PFSK-1 (cell line): ENCODE measurements at regions not wholly inside any gene's neighbourhood (a gene's known extent, or its start where the extent isn't known, plus 50 kb on each side); places are given as distances from the start of the nearest gene placed in this dataset.

Experiments used
- FOXP2 ChIP-seq: optimal IDR thresholded peaks from 2 replicates; pipeline ENCODE3; 2011; ENCODE audit warnings: borderline replicate concordance, control low read depth, inconsistent platforms; ENCODE audit not compliant: insufficient read depth; ENCODE audit errors: extremely low read length, extremely low read depth
- POLR2AphosphoS5 ChIP-seq: IDR thresholded peaks from 2 replicates; pipeline ENCODE4 v1.6.1; 2012; ENCODE audit warnings: low read depth, mild to moderate bottlenecking, control low read depth, low read length, moderate library complexity
- REST ChIP-seq, 2 experiments: IDR thresholded peaks; 2 replicates each; pipeline versions ENCODE4 v1.6.1 to v1.8.0; 2011 to 2012; ENCODE audit warnings: low read depth in 2 of 2, low read length in 2 of 2, control low read depth in 1 of 2, inconsistent platforms in 1 of 2, mild to moderate bottlenecking in 1 of 2, moderate library complexity in 1 of 2; ENCODE audit not compliant: insufficient read depth in 1 of 2
- SIN3A ChIP-seq: IDR thresholded peaks from 2 replicates; pipeline ENCODE4 v1.6.1; 2012; ENCODE audit warnings: mild to moderate bottlenecking, low read length, moderate library complexity, borderline replicate concordance; ENCODE audit not compliant: insufficient read depth
- TAF1 ChIP-seq: IDR thresholded peaks from 2 replicates; pipeline ENCODE4 v1.6.1; 2012; ENCODE audit warnings: low read length, control low read depth, borderline replicate concordance; ENCODE audit not compliant: insufficient read depth

- TF ChIP-seq POLR2AphosphoS5 (no peak), FOXP2 (no peak), TAF1 (no peak), SIN3A (no peak), REST (IDR thresholded peaks at IDR 0.05; ENCODE audit: insufficient read depth in 1 of 2, low read depth in 2 of 2, low read length in 2 of 2) (no peak)
Measured at GRCh38 chr5:173765029-173765644, 123.0 kb upstream of the CPEB4 start.

GRCh38 chr5:173765661-173766060 is 122.5 kb upstream of the CPEB4 start:
- TF ChIP-seq FOXP2 (no peak), POLR2AphosphoS5 (no peak), REST (IDR thresholded peaks at IDR 0.05; ENCODE audit: insufficient read depth in 1 of 2, low read depth in 2 of 2, low read length in 2 of 2) (no peak), SIN3A (no peak), TAF1 (no peak)

- TF ChIP-seq FOXP2 (no peak), POLR2AphosphoS5 (no peak), SIN3A (no peak), TAF1 (no peak), REST (IDR thresholded peaks at IDR 0.05; ENCODE audit: insufficient read depth in 1 of 2, low read depth in 2 of 2, low read length in 2 of 2) (no peak)
Measured at GRCh38 chr5:173767574-173768266, 120.4 kb upstream of the CPEB4 start.

- TF ChIP-seq SIN3A (no peak), TAF1 (no peak), FOXP2 (no peak), POLR2AphosphoS5 (no peak), REST (IDR thresholded peaks at IDR 0.05; ENCODE audit: insufficient read depth in 1 of 2, low read depth in 2 of 2, low read length in 2 of 2) (no peak)
Measured at GRCh38 chr5:173768267-173768806, 119.8 kb upstream of the CPEB4 start.
